Stomach (tissue), 8 donors: ENCODE measurements at regions not wholly inside any gene's neighbourhood (a gene's known extent, or its start where the extent isn't known, plus 50 kb on each side); places are given as distances from the start of the nearest gene placed in this dataset.

Experiments used
- DNase-seq, 2 donors: peaks; one replicate each; pipeline versions ENCODE4 v3.0.0 to v3.0.0-alpha.2; 2013 to 2019
- H3K27ac ChIP-seq, 5 donors: fragments of 200-600 bp in 4 of 5; sonication (generic) in 4 of 5; one replicate each; pipeline ENCODE4 v1.5.1; 2013 to 2019; ENCODE audit warnings: mild to moderate bottlenecking in 1 of 5, moderate library complexity in 1 of 5
- H3K27me3 ChIP-seq, 3 donors: fragments of 200-600 bp; sonication (generic); one replicate each; pipeline ENCODE4 v1.5.1; 2017 to 2019; ENCODE audit warnings: mixed run types in 1 of 3
- H3K36me3 ChIP-seq, 4 donors: fragments of 200-600 bp; sonication (generic); 1 replicate in 3 of 4; 2 replicates in 1 of 4; pipeline ENCODE4 v1.5.1; 2016 to 2019
- H3K4me1 ChIP-seq, 4 donors: fragments of 200-600 bp; sonication (generic); one replicate each; pipeline ENCODE4 v1.5.1; 2016 to 2019
- H3K4me3 ChIP-seq, 4 donors: fragments of 200-600 bp; sonication (generic) in 3 of 4; one replicate each; pipeline ENCODE4 v1.5.1; 2016 to 2019; ENCODE audit warnings: mild to moderate bottlenecking in 1 of 4
- H3K9me3 ChIP-seq, 4 donors: fragments of 200-600 bp; sonication (generic); one replicate each; pipeline ENCODE4 v1.5.1; 2016 to 2019
- EP300 ChIP-seq: sonication (generic); formaldehyde crosslinking; IDR thresholded peaks from one replicate; pipeline ENCODE4 v1.6.1; 2017; ENCODE audit warnings: antibody characterized with exemption
- POLR2A ChIP-seq, 4 donors: fragments of 450-650 bp; IDR thresholded peaks; one replicate each; pipeline ENCODE4 v1.6.1; 2016; ENCODE audit warnings: antibody characterized with exemption in 4 of 4, control low read depth in 2 of 4, mild to moderate bottlenecking in 1 of 4, moderate library complexity in 1 of 4
- POLR2AphosphoS5 ChIP-seq, 3 donors: sonication (generic); formaldehyde crosslinking; IDR thresholded peaks; one replicate each; pipeline ENCODE4 v1.6.1; 2016; ENCODE audit warnings: antibody characterized with exemption in 3 of 3
- WGBS, 5 donors: extraction: QIAGEN DNeasy Blood & Tissue Kit in 3 of 5; methylation state at CpG; one replicate each; pipeline versions ENCODE4 v1.1.5 to v1.1.7; 2013 to 2018; 5-methylcytosine and 5-hydroxymethylcytosine counted together
- intact Hi-C: fragments of 100-400 bp; cut with DNase I; formaldehyde crosslinking; loops from one replicate; pipeline ENCODE4 v1.15.1; 2023; ENCODE audit warnings: low total_unique reads
- TF ChIP-seq, protein P1 (sequence below), 7 experiments: fragments of 450-650 bp in 4 of 7; fragments of 200-600 bp in 3 of 7; sonication (generic) in 3 of 7; IDR thresholded peaks; one replicate each; pipeline ENCODE4 v1.5.1; 2016 to 2019; ENCODE audit warnings: antibody characterized with exemption in 7 of 7, control low read depth in 2 of 7, mild to moderate bottlenecking in 1 of 7
- donor health status: healthy with polysubstance abuse.
- donor health status: Bipolar disorder and iron deficiency.
- donor health status: healthy.

DNA sequence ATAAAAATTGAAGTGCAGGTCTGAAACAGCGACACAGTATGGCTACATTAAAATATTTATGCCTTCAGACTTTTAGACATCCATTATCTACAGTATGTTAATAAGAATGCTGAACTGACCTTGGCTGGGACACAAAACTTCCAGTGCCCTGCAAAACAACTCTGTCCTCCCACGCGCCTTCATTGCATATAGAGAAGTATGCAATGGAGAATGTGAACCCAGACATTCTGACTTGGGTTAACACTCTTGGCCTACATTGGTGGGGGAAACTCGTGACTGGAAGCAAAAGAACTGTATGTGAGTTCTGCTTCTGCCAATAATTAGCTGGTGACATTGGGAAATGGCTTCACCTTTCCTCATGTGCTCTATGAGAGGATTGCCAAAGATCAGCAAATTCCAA is 110.5 kb upstream of the SLC24A5 start:
- DNase-seq, result peak in 1 of 2 donors; percentile 25
- intact Hi-C loops, result no loop called here
- WGBS, 5 donors, result 68 to 75% (median 71%) methylated on average over 4 of the region's 4 CpGs
- H3K36me3 ChIP-seq, result no peaks in the 10 kb centered on the region
- no peak overlapping the region for H3K4me3 ChIP-seq
- H3K4me1 ChIP-seq, result no peaks in the 10 kb centered on the region
- H3K27ac ChIP-seq, result no peak overlapping the region
- no peak for TF ChIP-seq POLR2AphosphoS5 (IDR thresholded peaks at IDR 0.05)
- TF ChIP-seq EP300, result no peak
- TF ChIP-seq POLR2A (IDR thresholded peaks at IDR 0.05), result no peak
- TF ChIP-seq, protein P1, sequence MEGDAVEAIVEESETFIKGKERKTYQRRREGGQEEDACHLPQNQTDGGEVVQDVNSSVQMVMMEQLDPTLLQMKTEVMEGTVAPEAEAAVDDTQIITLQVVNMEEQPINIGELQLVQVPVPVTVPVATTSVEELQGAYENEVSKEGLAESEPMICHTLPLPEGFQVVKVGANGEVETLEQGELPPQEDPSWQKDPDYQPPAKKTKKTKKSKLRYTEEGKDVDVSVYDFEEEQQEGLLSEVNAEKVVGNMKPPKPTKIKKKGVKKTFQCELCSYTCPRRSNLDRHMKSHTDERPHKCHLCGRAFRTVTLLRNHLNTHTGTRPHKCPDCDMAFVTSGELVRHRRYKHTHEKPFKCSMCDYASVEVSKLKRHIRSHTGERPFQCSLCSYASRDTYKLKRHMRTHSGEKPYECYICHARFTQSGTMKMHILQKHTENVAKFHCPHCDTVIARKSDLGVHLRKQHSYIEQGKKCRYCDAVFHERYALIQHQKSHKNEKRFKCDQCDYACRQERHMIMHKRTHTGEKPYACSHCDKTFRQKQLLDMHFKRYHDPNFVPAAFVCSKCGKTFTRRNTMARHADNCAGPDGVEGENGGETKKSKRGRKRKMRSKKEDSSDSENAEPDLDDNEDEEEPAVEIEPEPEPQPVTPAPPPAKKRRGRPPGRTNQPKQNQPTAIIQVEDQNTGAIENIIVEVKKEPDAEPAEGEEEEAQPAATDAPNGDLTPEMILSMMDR (IDR thresholded peaks at IDR 0.05), result no peak
- H3K9me3 ChIP-seq, result no peaks in the 10 kb centered on the region
- no peaks in the 10 kb centered on the region for H3K27me3 ChIP-seq

DNA sequence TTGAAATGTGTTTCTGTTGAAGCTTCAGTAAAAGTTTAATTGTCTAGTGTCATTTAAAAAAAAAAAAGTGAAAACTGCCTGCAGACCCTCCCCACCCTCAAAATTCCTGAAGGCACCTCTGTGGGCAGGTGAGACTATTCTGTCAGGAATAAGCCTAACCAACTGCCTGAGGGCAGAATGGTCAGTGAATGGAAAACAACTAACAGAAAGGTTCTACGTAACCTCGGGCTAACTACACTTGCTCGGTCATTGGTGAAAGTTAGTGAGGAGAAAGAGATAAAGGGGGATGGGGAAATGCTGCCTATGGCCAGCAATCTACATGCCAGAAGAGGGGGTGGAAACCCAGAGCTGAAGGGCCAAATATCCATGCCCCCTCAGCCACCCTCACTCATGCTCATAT is 108.6 kb upstream of the SLC24A5 start:
- intact Hi-C loops, result no loop called here
- no peaks in the 10 kb centered on the region for H3K9me3 ChIP-seq
- H3K27me3 ChIP-seq, result no peaks in the 10 kb centered on the region
- no peak for DNase-seq
- H3K4me3 ChIP-seq, result no peak overlapping the region
- 78 to 89% (median 85%) methylated on average over 3 of the region's 3 CpGs for WGBS, 5 donors
- TF ChIP-seq EP300, result no peak
- TF ChIP-seq, protein P1 (IDR thresholded peaks at IDR 0.05), result no peak
- no peak for TF ChIP-seq POLR2AphosphoS5 (IDR thresholded peaks at IDR 0.05)
- TF ChIP-seq POLR2A (IDR thresholded peaks at IDR 0.05), result no peak
- H3K4me1 ChIP-seq, result no peaks in the 10 kb centered on the region
- no peak overlapping the region for H3K27ac ChIP-seq
- H3K36me3 ChIP-seq, result no peaks in the 10 kb centered on the region

DNA sequence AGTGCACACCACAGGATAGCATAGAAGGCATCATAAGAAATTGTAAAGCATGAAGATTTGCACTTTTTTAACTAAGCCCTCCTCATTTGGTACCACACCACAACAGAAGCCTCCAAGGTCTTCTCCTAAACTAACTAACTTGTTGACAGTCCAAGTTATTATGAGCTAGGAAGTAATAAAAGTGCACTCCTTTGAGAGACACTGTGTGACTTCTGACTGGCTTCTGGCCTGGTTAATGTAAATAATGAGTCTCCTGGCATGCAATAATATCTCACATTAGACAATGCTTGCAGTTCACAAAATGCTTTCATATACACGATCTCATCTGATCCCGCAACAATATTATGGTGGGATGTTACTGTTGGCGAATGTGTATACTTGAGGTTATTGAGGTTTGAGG is 103.9 kb upstream of the SLC24A5 start:
- Histone ChIP-seq H3K9me3 (no peaks in the 10 kb centered on the region), H3K27me3 (no peaks in the 10 kb centered on the region), H3K4me3 (no peak overlapping the region), H3K4me1 (no peaks in the 10 kb centered on the region), H3K27ac (peak overlapping the region in 2 of 5 donors; percentile 13 to 18), H3K36me3 (no peaks in the 10 kb centered on the region)
- 72 to 78% (median 76%) methylated on average over 3 of the region's 3 CpGs for WGBS, 5 donors
- no peak for TF ChIP-seq POLR2AphosphoS5 (IDR thresholded peaks at IDR 0.05)
- no peak for TF ChIP-seq POLR2A (IDR thresholded peaks at IDR 0.05)
- TF ChIP-seq EP300, result no peak
- TF ChIP-seq, protein P1 (IDR thresholded peaks at IDR 0.05), result no peak
- intact Hi-C loops, result no loop called here
- no peak for DNase-seq

DNA sequence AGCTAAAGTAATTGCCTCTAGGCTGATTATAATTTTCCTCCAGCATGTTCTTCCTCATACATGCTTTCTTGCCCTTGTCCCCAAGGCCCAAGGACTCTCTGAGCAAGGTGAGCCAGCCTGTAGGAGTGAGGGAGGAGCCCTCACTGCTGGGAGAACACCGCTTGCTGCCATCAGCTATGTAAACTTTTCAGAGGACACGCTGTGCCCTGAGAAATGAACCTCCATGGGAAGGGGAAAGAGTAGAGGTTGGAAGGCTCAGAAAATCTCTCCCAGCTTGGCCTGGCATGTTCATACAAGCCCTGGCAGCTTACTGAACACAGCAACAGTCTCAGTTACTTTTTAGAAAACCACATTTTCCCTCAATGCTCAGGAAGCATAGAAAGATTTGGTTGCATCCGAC is 103.0 kb upstream of the SLC24A5 start:
- H3K27me3 ChIP-seq, result no peaks in the 10 kb centered on the region
- no peaks in the 10 kb centered on the region for H3K4me1 ChIP-seq
- peak; percentile 49 to 54 for DNase-seq
- H3K9me3 ChIP-seq, result no peaks in the 10 kb centered on the region
- H3K27ac ChIP-seq, result peak overlapping the region in 3 of 5 donors; percentile 18 to 46 (median 36)
- intact Hi-C loops, result no loop called here
- WGBS, 5 donors, result 43 to 65% (median 47%) methylated on average over 3 of the region's 3 CpGs
- H3K36me3 ChIP-seq, result no peaks in the 10 kb centered on the region
- no peak overlapping the region for H3K4me3 ChIP-seq
- TF ChIP-seq EP300 (no peak), POLR2AphosphoS5 (IDR thresholded peaks at IDR 0.05) (peak in 1 of 3 donors; percentile 55), POLR2A (IDR thresholded peaks at IDR 0.05) (no peak)
- TF ChIP-seq, protein P1 (IDR thresholded peaks at IDR 0.05), result no peak
